GM12865 (cell line): ENCODE measurements at regions not wholly inside any gene's neighbourhood (a gene's known extent, or its start where the extent isn't known, plus 50 kb on each side); places are given as distances from the start of the nearest gene placed in this dataset.
"Not testable (repeated sequence)": the region's sequence is repeated elsewhere in the genome, so short reads cannot be mapped to it uniquely, and the experiment has no call there.

Source experiments
- DNase-seq: peaks from one replicate; pipeline ENCODE4 v3.0.0; 2010; ENCODE audit warnings: low read depth
- H3K4me3 ChIP-seq: 2 replicates; pipeline ENCODE4 v1.5.1; 2011; ENCODE audit warnings: mild to moderate bottlenecking, low read depth, low read length, control low read depth
- TF ChIP-seq, protein P1 (sequence below): IDR thresholded peaks from 2 replicates; pipeline ENCODE4 v1.5.1; 2011; ENCODE audit warnings: low read length, control low read depth, low read depth, inconsistent platforms; ENCODE audit not compliant: insufficient read depth; ENCODE audit errors: missing control alignments

DNA sequence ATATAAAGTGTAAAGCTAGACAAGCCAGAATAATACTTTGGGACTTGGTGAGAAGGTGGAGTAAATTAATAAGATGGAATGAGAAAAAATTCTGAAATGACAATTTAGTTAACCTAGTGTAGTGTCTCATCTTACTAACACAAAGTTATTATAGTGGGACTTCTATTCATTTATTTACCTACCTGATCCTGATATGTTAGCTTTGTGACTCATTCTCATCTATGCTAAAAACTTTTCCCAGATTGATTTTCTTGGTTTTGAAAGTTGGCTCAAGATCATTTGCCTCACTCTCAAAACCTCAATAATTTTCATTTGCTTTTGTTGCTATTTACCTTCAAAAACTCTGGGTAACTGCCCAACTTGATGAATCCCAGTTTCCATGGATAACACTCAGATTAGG is 698.6 kb downstream of the SH3BGRL start:
- no peak for DNase-seq
- no peak overlapping the region for H3K4me3 ChIP-seq
- TF ChIP-seq, protein P1, sequence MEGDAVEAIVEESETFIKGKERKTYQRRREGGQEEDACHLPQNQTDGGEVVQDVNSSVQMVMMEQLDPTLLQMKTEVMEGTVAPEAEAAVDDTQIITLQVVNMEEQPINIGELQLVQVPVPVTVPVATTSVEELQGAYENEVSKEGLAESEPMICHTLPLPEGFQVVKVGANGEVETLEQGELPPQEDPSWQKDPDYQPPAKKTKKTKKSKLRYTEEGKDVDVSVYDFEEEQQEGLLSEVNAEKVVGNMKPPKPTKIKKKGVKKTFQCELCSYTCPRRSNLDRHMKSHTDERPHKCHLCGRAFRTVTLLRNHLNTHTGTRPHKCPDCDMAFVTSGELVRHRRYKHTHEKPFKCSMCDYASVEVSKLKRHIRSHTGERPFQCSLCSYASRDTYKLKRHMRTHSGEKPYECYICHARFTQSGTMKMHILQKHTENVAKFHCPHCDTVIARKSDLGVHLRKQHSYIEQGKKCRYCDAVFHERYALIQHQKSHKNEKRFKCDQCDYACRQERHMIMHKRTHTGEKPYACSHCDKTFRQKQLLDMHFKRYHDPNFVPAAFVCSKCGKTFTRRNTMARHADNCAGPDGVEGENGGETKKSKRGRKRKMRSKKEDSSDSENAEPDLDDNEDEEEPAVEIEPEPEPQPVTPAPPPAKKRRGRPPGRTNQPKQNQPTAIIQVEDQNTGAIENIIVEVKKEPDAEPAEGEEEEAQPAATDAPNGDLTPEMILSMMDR, result no peak

GRCh38 chrX:81925812-81926211 is 723.9 kb downstream of the SH3BGRL start:
- no peak for DNase-seq
- TF ChIP-seq, protein P1, result no peak
- H3K4me3 ChIP-seq, result no peak overlapping the region

- not testable (repeated sequence) for DNase-seq, H3K4me3 ChIP-seq
These were observed 744.0 kb downstream of the SH3BGRL start for GRCh38 chrX:81945911-81946310.

- no peak for DNase-seq
These were observed 755.4 kb downstream of the SH3BGRL start for GRCh38 chrX:81957318-81957717.

DNA sequence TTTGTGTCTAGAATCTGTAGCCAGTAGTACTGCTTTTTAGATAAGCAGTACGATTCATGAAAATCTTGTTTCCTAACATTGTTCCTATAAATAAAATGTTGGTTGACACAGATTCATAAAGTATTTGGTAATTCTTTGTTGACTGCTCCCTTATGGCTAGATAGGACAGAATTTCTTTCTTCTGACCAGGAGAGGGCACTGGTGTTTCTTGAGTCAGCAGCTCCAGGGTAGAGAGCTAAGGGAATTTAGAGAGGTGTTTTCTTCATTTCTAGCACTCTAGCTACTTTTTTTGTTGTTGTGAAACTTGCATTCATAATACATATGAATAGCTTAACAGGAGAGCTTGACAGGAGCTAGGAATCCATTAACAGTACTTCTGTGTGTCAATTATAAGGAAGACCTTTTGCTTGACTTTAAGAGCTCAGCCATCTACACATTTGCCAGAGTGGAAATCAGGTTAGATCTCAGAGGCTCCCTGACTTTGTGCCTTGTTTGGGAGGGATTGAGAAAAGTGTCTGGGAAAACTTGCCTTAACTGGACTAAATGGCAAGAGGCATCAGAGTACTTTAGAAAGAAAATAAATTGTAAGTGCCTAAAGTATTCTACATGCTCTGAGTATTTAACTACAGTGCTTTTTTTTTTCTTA is 756.1 kb downstream of the SH3BGRL start:
- DNase-seq, result peak; percentile 14

More at GRCh38 chrX:81957318-81957717, 755.4 kb downstream of the SH3BGRL start:
- TF ChIP-seq, protein P1, result no peak
- H3K4me3 ChIP-seq, result no peak overlapping the region

GRCh38 chrX:81959964-81960363 is 758.1 kb downstream of the SH3BGRL start:
- H3K4me3 ChIP-seq, result no peak overlapping the region
- TF ChIP-seq, protein P1, result no peak
- DNase-seq, result no peak

More for the DNA sequence above, 756.1 kb downstream of the SH3BGRL start:
- TF ChIP-seq, protein P1, result no peak
- H3K4me3 ChIP-seq, result no peak overlapping the region

- DNase-seq, H3K4me3 ChIP-seq: not testable (repeated sequence)
These were observed 772.5 kb downstream of the SH3BGRL start for GRCh38 chrX:81974413-81974812.

DNA sequence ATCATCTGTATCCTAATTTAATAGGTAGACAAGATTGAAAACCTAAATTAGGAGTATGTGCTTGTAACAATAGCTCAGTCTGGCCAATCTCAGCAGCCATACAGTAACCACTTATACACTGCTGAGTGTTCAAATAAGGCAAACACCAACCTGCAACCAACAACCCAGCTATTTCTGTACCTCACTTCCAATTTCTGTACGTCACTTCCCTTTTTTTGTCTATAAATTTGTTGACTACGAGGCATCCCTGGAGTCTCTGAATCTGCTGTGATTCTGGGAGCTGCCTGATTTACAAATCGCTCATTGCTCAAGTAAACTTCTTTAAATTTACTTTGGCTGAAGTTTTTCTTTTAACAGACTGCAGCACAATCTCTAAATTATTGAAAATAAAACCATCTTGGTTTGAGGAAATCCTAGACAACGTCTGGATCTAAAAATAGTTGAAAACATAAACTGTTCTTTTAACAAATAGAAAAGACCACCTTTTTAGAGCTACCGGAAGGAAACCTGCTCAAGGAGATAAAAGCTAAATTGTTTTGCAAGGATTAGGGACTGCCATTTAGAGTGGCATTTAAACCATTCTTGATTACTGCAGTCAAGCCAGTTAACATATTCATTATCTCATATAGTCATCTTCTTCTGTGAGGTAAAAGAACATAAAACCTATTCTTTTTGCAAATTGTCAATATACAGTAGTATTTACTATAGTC is 778.1 kb downstream of the SH3BGRL start:
- DNase-seq, result no peak
- no peak overlapping the region for H3K4me3 ChIP-seq
- TF ChIP-seq, protein P1, result no peak

- H3K4me3 ChIP-seq, DNase-seq: not testable (repeated sequence)
These were observed 785.3 kb downstream of the SH3BGRL start for GRCh38 chrX:81987217-81987616.
